Parathyroid adenoma (tissue), 2 donors: ENCODE measurements at regions not wholly inside any gene's neighbourhood (a gene's known extent, or its start where the extent isn't known, plus 50 kb on each side); places are given as distances from the start of the nearest gene placed in this dataset.

Source experiments
- H2AFZ ChIP-seq: fragments of 300-600 bp; sonication (generic); one replicate; pipeline ENCODE4 v1.7.0; 2017; ENCODE audit warnings: antibody characterized with exemption, mild to moderate bottlenecking
- H3K27ac ChIP-seq: fragments of 300-600 bp; sonication (generic); one replicate; pipeline ENCODE4 v1.7.0; 2017
- H3K27me3 ChIP-seq: fragments of 300-600 bp; sonication (generic); one replicate; pipeline ENCODE4 v1.7.0; 2017; ENCODE audit warnings: low read length; ENCODE audit not compliant: control insufficient read depth, insufficient read depth
- H3K36me3 ChIP-seq: fragments of 300-600 bp; sonication (generic); one replicate; pipeline ENCODE4 v1.7.0; 2017; ENCODE audit warnings: low read length; ENCODE audit not compliant: control insufficient read depth, insufficient read depth
- H3K4me1 ChIP-seq: fragments of 300-600 bp; sonication (generic); one replicate; pipeline ENCODE4 v1.7.0; 2017; ENCODE audit warnings: control low read depth
- H3K4me2 ChIP-seq: fragments of 300-600 bp; sonication (generic); one replicate; pipeline ENCODE4 v1.7.0; 2017; ENCODE audit warnings: low read length
- H3K4me3 ChIP-seq: fragments of 300-600 bp; sonication (generic); one replicate; pipeline ENCODE4 v1.7.0; 2017; ENCODE audit warnings: low read depth, low read length
- H3K79me2 ChIP-seq: fragments of 300-600 bp; sonication (generic); one replicate; pipeline ENCODE4 v1.7.0; 2017; ENCODE audit warnings: control low read depth
- H3K9ac ChIP-seq: fragments of 300-600 bp; sonication (generic); one replicate; pipeline ENCODE4 v1.7.0; 2017; ENCODE audit warnings: mild to moderate bottlenecking
- H3K9me3 ChIP-seq: fragments of 300-600 bp; sonication (generic); one replicate; pipeline ENCODE4 v1.7.0; 2017; ENCODE audit warnings: low read length; ENCODE audit not compliant: control insufficient read depth
- CTCF ChIP-seq: fragments of 300-600 bp; sonication (generic); IDR thresholded peaks from one replicate; pipeline ENCODE4 v1.7.0; 2017; ENCODE audit warnings: antibody characterized with exemption, mild to moderate bottlenecking
- donor health status: primary hyperparathyroidism.

- Histone ChIP-seq H3K4me1 (no peaks in the 10 kb centered on the region), H3K9ac (no peak overlapping the region), H3K36me3 (no peaks in the 10 kb centered on the region), H3K79me2 (no peaks in the 10 kb centered on the region), H3K9me3 (no peaks in the 10 kb centered on the region), H3K27ac (no peak overlapping the region), H3K27me3 (no peaks in the 10 kb centered on the region), H3K4me2 (no peak overlapping the region), H2AFZ (no peak overlapping the region), H3K4me3 (no peak overlapping the region)
- no peak for TF ChIP-seq CTCF
Observed at GRCh38 chr4:8696369-8697127, 104.0 kb downstream of the CPZ start.

GRCh38 chr4:8695237-8696219 lies 103.0 kb downstream of the CPZ start:
- Histone ChIP-seq H2AFZ (no peak overlapping the region), H3K9ac (no peak overlapping the region), H3K4me1 (no peaks in the 10 kb centered on the region), H3K4me3 (no peak overlapping the region), H3K79me2 (no peaks in the 10 kb centered on the region), H3K4me2 (no peak overlapping the region), H3K27ac (no peak overlapping the region), H3K27me3 (no peaks in the 10 kb centered on the region), H3K36me3 (no peaks in the 10 kb centered on the region), H3K9me3 (no peaks in the 10 kb centered on the region)
- no peak for TF ChIP-seq CTCF

- no peak overlapping the region for H3K4me3 ChIP-seq
- no peaks in the 10 kb centered on the region for H3K27me3 ChIP-seq
- no peak for TF ChIP-seq CTCF
Observed at GRCh38 chr4:8694651-8695151, 102.1 kb downstream of the CPZ start.

GRCh38 chr4:8694226-8694625 lies 101.7 kb downstream of the CPZ start:
- no peak for TF ChIP-seq CTCF
- no peaks in the 10 kb centered on the region for H3K36me3 ChIP-seq
- H3K9ac ChIP-seq, result no peak overlapping the region
- H3K9me3 ChIP-seq, result no peaks in the 10 kb centered on the region
- H3K4me1 ChIP-seq, result no peaks in the 10 kb centered on the region
- no peak overlapping the region for H3K4me2 ChIP-seq
- no peak overlapping the region for H2AFZ ChIP-seq
- H3K27me3 ChIP-seq, result no peaks in the 10 kb centered on the region
- H3K79me2 ChIP-seq, result no peaks in the 10 kb centered on the region
- H3K4me3 ChIP-seq, result no peak overlapping the region
- H3K27ac ChIP-seq, result no peak overlapping the region

More at GRCh38 chr4:8694651-8695151, 102.1 kb downstream of the CPZ start:
- Histone ChIP-seq H3K4me1 (no peaks in the 10 kb centered on the region), H3K79me2 (no peaks in the 10 kb centered on the region), H3K9ac (no peak overlapping the region), H2AFZ (no peak overlapping the region), H3K36me3 (no peaks in the 10 kb centered on the region), H3K4me2 (no peak overlapping the region), H3K9me3 (no peaks in the 10 kb centered on the region), H3K27ac (no peak overlapping the region)
